Smooth muscle cell (in vitro differentiated cells): ENCODE measurements at regions not wholly inside any gene's neighbourhood (a gene's known extent, or its start where the extent isn't known, plus 50 kb on each side); places are given as distances from the start of the nearest gene placed in this dataset.
"Not testable (repeated sequence)": the region's sequence is repeated elsewhere in the genome, so short reads cannot be mapped to it uniquely, and the experiment has no call there.

Source experiments
- DNase-seq: peaks from one replicate; lab custom pipeline; 2025; ENCODE audit not compliant: unreplicated experiment; lab: John Stamatoyannopoulos, UW
- H2AFZ ChIP-seq: fragments of 200-600 bp; sonication (generic); 2 replicates; pipeline ENCODE4 v1.6.0; 2016; ENCODE audit warnings: antibody characterized with exemption, low read depth, mild to moderate bottlenecking
- H3F3A ChIP-seq: fragments of 200-600 bp; sonication (generic); 2 replicates; pipeline ENCODE4 v1.6.0; 2017; ENCODE audit warnings: antibody characterized with exemption, low read depth
- H3K27ac ChIP-seq: fragments of 200-600 bp; sonication (generic); 2 replicates; pipeline ENCODE4 v1.5.1; 2016; ENCODE audit warnings: low read depth, mild to moderate bottlenecking
- H3K27me3 ChIP-seq: fragments of 200-600 bp; sonication (generic); 2 replicates; pipeline ENCODE4 v1.6.1; 2016; ENCODE audit warnings: low read depth, mild to moderate bottlenecking
- H3K36me3 ChIP-seq: fragments of 200-600 bp; sonication (generic); 2 replicates; pipeline ENCODE4 v1.5.1; 2016; ENCODE audit warnings: low read depth
- H3K4me1 ChIP-seq: fragments of 200-600 bp; sonication (generic); 2 replicates; pipeline ENCODE4 v1.5.1; 2016; ENCODE audit warnings: low read depth
- H3K4me2 ChIP-seq: fragments of 200-600 bp; sonication (generic); 2 replicates; pipeline ENCODE4 v1.6.0; 2016; ENCODE audit warnings: mild to moderate bottlenecking
- H3K4me3 ChIP-seq: fragments of 200-600 bp; sonication (generic); 2 replicates; pipeline ENCODE4 v1.5.1; 2016; ENCODE audit warnings: mild to moderate bottlenecking
- H3K79me2 ChIP-seq: fragments of 200-600 bp; sonication (generic); 2 replicates; pipeline ENCODE4 v1.6.0; 2016; ENCODE audit warnings: low read depth, mild to moderate bottlenecking
- H3K9ac ChIP-seq: fragments of 200-600 bp; sonication (generic); 2 replicates; pipeline ENCODE4 v1.6.0; 2016; ENCODE audit warnings: low read depth
- H3K9me3 ChIP-seq: fragments of 200-600 bp; sonication (generic); replicated peaks from 2 replicates; pipeline ENCODE4 v1.5.1; 2016; ENCODE audit warnings: low read depth
- H4K20me1 ChIP-seq: fragments of 200-600 bp; sonication (generic); 2 replicates; pipeline ENCODE4 v1.6.0; 2016; ENCODE audit warnings: low read depth
- CTCF ChIP-seq: fragments of 200-600 bp; sonication (generic); IDR thresholded peaks from 2 replicates; pipeline ENCODE4 v1.5.1; 2017; ENCODE audit warnings: borderline replicate concordance, mild to moderate bottlenecking, antibody characterized with exemption; ENCODE audit not compliant: insufficient read depth, poor library complexity, severe bottlenecking
- WGBS: methylation state at CpG from one replicate; pipeline ENCODE4 v1.1.7; 2016; ENCODE audit warnings: low lambda C conversion rate; 5-methylcytosine and 5-hydroxymethylcytosine counted together

GRCh38 chr2:17208511-17208910 is 309.7 kb downstream of the RAD51AP2 start:
- Histone ChIP-seq H3K4me2 (no peak overlapping the region), H3K36me3 (no peaks in the 10 kb centered on the region), H3K79me2 (no peaks in the 10 kb centered on the region), H3F3A (no peaks in the 10 kb centered on the region), H3K27ac (no peak overlapping the region), H2AFZ (no peak overlapping the region), H3K27me3 (no peaks in the 10 kb centered on the region), H3K9ac (no peak overlapping the region), H3K4me3 (no peak overlapping the region), H3K4me1 (no peaks in the 10 kb centered on the region), H4K20me1 (no peaks in the 10 kb centered on the region), H3K9me3 (no peaks in the 10 kb centered on the region)
- TF ChIP-seq CTCF = no peak
- no peak for DNase-seq
- WGBS = 90% methylated on average over 2 of the region's 2 CpGs

GRCh38 chr2:17206771-17207170 is 311.5 kb downstream of the RAD51AP2 start:
- H3K9me3 ChIP-seq = no peaks in the 10 kb centered on the region
- no peak overlapping the region for H3K4me3 ChIP-seq
- no peaks in the 10 kb centered on the region for H3F3A ChIP-seq
- TF ChIP-seq CTCF = no peak
- H3K9ac ChIP-seq = no peak overlapping the region
- DNase-seq = no peak
- H2AFZ ChIP-seq = no peak overlapping the region
- no peaks in the 10 kb centered on the region for H3K36me3 ChIP-seq
- H3K4me2 ChIP-seq = no peak overlapping the region
- no peak overlapping the region for H3K27ac ChIP-seq
- no peaks in the 10 kb centered on the region for H3K4me1 ChIP-seq
- H3K27me3 ChIP-seq = no peaks in the 10 kb centered on the region
- H4K20me1 ChIP-seq = no peaks in the 10 kb centered on the region
- no peaks in the 10 kb centered on the region for H3K79me2 ChIP-seq

- not testable (repeated sequence) for H3K79me2 ChIP-seq, H3K27ac ChIP-seq, H3F3A ChIP-seq, H3K4me3 ChIP-seq, H2AFZ ChIP-seq, H3K4me2 ChIP-seq, H3K9ac ChIP-seq, DNase-seq, H3K4me1 ChIP-seq, H3K9me3 ChIP-seq, H3K27me3 ChIP-seq, H4K20me1 ChIP-seq, H3K36me3 ChIP-seq
- WGBS = 73% methylated on average over 1 of the region's 1 CpG
Measured at GRCh38 chr2:17204214-17204613, 314.0 kb downstream of the RAD51AP2 start.

- not testable (repeated sequence) for H2AFZ ChIP-seq, H3K4me1 ChIP-seq
Measured at GRCh38 chr2:17202628-17203027, 315.6 kb downstream of the RAD51AP2 start.

GRCh38 chr2:17199741-17200140 is 318.5 kb downstream of the RAD51AP2 start:
- Histone ChIP-seq H4K20me1 (no peaks in the 10 kb centered on the region), H3K36me3 (no peaks in the 10 kb centered on the region), H3K27me3 (peaks cover 11% of the 10 kb centered on the region), H3K9ac (no peak overlapping the region), H2AFZ (no peak overlapping the region), H3K79me2 (no peaks in the 10 kb centered on the region), H3F3A (no peaks in the 10 kb centered on the region), H3K4me1 (no peaks in the 10 kb centered on the region), H3K4me2 (no peak overlapping the region), H3K9me3 (no peaks in the 10 kb centered on the region), H3K4me3 (no peak overlapping the region), H3K27ac (no peak overlapping the region)
- no peak for DNase-seq
- 89% methylated on average over 3 of the region's 3 CpGs for WGBS
- TF ChIP-seq CTCF = no peak

More at GRCh38 chr2:17202628-17203027, 315.6 kb downstream of the RAD51AP2 start:
- H3K36me3 ChIP-seq, H3K4me2 ChIP-seq, H3K4me3 ChIP-seq, H4K20me1 ChIP-seq, DNase-seq, H3K79me2 ChIP-seq, H3F3A ChIP-seq, H3K27ac ChIP-seq, H3K9ac ChIP-seq, H3K9me3 ChIP-seq: not testable (repeated sequence)
- WGBS = 88% methylated on average over 4 of the region's 4 CpGs
- H3K27me3 ChIP-seq = peaks cover 11% of the 10 kb centered on the region
